ENCODE measurements at regions not wholly inside any gene's neighbourhood (a gene's known extent, or its start where the extent isn't known, plus 50 kb on each side); places are given as distances from the start of the nearest gene placed in this dataset.

DNA sequence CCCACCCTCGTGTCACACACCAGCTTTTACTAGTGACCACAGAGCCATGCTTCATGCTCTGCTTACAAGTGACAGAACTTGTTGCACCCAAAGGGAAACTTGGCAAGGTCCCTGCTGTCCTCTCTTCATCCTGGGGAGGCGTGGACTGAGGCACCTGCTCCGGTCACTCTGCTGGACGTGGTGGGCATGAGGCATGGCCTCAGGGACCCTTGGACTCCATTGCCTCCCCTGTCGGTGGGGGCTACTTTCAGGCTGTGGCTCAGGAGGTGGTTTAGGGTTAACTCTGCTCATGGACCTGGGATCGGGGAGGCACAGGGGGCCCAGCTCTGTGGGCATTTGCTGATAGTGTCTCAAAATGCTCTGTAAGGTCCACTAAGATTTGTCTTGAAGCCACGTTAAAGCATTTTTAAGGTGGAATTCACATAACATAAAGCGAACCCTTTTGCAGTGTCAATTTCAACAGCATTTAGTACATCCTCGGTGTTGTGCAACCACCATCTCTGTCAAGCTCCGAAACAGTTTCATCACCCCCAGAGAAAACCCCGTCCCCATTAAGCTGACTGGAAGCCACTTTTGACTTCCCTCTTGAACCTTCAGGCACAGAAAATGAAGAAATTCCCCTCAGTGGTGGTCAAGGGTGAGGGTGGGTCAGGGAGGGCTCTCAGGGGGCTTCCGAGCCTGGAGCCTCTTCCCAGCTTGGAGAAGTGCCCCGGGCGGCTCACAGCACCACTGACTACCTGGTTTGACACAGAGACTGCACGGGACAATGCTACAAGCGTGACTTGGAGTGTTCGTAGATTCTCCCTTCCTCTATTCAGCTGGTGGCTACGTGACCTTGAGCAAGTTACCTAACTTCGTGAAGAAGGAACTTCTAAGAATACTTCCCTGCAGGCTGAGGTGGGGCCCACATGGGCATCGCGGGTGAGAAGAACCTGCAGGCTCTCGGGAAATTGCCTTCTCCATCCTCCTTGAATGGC is 100.0 kb upstream of the HDAC4 start:
- ATAC-seq = peak in 1 of 4 donors; percentile 33
- Histone ChIP-seq H3K36me3 (no peaks in the 10 kb centered on the region), H3K4me1 (peaks cover 0 to 24% (median 9%) of the 10 kb centered on the region in 12 donors), H3K9me3 (no peaks in the 10 kb centered on the region), H3K27me3 (peaks cover 0 to 3% (median 0%) of the 10 kb centered on the region in 9 donors), H3K27ac (peak overlapping the region in 1 of 12 donors; percentile 77), H3K4me3 (peak overlapping the region in 1 of 12 donors; percentile 19)
- intact Hi-C loops (cut with DNase I) = no loop called here
- WGBS, 4 donors = 75 to 85% (median 80%) methylated on average over 18 to 22 of the region's 22 CpGs
- TF ChIP-seq, protein P1, sequence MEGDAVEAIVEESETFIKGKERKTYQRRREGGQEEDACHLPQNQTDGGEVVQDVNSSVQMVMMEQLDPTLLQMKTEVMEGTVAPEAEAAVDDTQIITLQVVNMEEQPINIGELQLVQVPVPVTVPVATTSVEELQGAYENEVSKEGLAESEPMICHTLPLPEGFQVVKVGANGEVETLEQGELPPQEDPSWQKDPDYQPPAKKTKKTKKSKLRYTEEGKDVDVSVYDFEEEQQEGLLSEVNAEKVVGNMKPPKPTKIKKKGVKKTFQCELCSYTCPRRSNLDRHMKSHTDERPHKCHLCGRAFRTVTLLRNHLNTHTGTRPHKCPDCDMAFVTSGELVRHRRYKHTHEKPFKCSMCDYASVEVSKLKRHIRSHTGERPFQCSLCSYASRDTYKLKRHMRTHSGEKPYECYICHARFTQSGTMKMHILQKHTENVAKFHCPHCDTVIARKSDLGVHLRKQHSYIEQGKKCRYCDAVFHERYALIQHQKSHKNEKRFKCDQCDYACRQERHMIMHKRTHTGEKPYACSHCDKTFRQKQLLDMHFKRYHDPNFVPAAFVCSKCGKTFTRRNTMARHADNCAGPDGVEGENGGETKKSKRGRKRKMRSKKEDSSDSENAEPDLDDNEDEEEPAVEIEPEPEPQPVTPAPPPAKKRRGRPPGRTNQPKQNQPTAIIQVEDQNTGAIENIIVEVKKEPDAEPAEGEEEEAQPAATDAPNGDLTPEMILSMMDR (IDR thresholded peaks at IDR 0.05) = no peak
- TF ChIP-seq POLR2A (IDR thresholded peaks at IDR 0.05) = no peak
- no peak for DNase-seq

- Histone ChIP-seq H3K36me3 (no peaks in the 10 kb centered on the region), H3K4me3 (no peak overlapping the region), H3K9me3 (no peaks in the 10 kb centered on the region), H3K27me3 (peaks cover 0 to 4% (median 0%) of the 10 kb centered on the region in 9 donors), H3K27ac (peak overlapping the region in 1 of 12 donors; percentile 77), H3K4me1 (peaks cover 0 to 24% (median 9%) of the 10 kb centered on the region in 12 donors)
- WGBS, 4 donors = 57 to 73% (median 63%) methylated on average over 13 of the region's 13 CpGs
- DNase-seq (no peak), ATAC-seq (peak in 3 of 4 donors; percentile 27 to 57 (median 41))
- intact Hi-C loops (cut with DNase I) = no loop called here
- TF ChIP-seq, protein P1 (IDR thresholded peaks at IDR 0.05) = no peak
- no peak for TF ChIP-seq POLR2A (IDR thresholded peaks at IDR 0.05)
These were observed 99.1 kb upstream of the HDAC4 start for GRCh38 chr2:239499726-239500573.

GRCh38 chr2:239498981-239499634 is 98.3 kb upstream of the HDAC4 start:
- Histone ChIP-seq H3K27ac (peak overlapping the region in 1 of 12 donors; percentile 77), H3K4me1 (peaks cover 0 to 24% (median 9%) of the 10 kb centered on the region in 12 donors), H3K9me3 (no peaks in the 10 kb centered on the region), H3K4me3 (no peak overlapping the region), H3K27me3 (peaks cover 0 to 10% (median 0%) of the 10 kb centered on the region in 9 donors), H3K36me3 (no peaks in the 10 kb centered on the region)
- 61 to 77% (median 67%) methylated on average over 21 of the region's 21 CpGs for WGBS, 4 donors
- intact Hi-C loops (cut with DNase I) = no loop called here
- no peak for TF ChIP-seq POLR2A (IDR thresholded peaks at IDR 0.05)
- TF ChIP-seq, protein P1 (IDR thresholded peaks at IDR 0.05) = no peak
- peak in 3 of 4 donors; percentile 23 to 83 (median 58) for ATAC-seq
- peak; percentile 35 to 79 (median 63) for DNase-seq
